Retinal pigment epithelial cell (primary cell): ENCODE measurements at regions not wholly inside any gene's neighbourhood (a gene's known extent, or its start where the extent isn't known, plus 50 kb on each side); places are given as distances from the start of the nearest gene placed in this dataset.

ENCODE experiments used
- DNase-seq: peaks from one replicate; pipeline ENCODE4 v3.0.0-alpha.2; 2010; ENCODE audit warnings: low read depth
- H3K4me3 ChIP-seq: 2 replicates; pipeline ENCODE4 v1.5.1; 2011; ENCODE audit warnings: mild to moderate bottlenecking, low read length, control low read depth, moderate library complexity
- TF ChIP-seq, protein P1 (sequence below): conservative IDR thresholded peaks from 2 replicates; pipeline ENCODE4 v1.5.1; 2011; ENCODE audit warnings: low read depth, low read length, control low read depth, inconsistent platforms

- TF ChIP-seq, protein P1, sequence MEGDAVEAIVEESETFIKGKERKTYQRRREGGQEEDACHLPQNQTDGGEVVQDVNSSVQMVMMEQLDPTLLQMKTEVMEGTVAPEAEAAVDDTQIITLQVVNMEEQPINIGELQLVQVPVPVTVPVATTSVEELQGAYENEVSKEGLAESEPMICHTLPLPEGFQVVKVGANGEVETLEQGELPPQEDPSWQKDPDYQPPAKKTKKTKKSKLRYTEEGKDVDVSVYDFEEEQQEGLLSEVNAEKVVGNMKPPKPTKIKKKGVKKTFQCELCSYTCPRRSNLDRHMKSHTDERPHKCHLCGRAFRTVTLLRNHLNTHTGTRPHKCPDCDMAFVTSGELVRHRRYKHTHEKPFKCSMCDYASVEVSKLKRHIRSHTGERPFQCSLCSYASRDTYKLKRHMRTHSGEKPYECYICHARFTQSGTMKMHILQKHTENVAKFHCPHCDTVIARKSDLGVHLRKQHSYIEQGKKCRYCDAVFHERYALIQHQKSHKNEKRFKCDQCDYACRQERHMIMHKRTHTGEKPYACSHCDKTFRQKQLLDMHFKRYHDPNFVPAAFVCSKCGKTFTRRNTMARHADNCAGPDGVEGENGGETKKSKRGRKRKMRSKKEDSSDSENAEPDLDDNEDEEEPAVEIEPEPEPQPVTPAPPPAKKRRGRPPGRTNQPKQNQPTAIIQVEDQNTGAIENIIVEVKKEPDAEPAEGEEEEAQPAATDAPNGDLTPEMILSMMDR: no peak
- no peak overlapping the region for H3K4me3 ChIP-seq
- DNase-seq: no peak
Observed at GRCh38 chr9:73855206-73855605, 641.9 kb upstream of the RORB start.

DNA sequence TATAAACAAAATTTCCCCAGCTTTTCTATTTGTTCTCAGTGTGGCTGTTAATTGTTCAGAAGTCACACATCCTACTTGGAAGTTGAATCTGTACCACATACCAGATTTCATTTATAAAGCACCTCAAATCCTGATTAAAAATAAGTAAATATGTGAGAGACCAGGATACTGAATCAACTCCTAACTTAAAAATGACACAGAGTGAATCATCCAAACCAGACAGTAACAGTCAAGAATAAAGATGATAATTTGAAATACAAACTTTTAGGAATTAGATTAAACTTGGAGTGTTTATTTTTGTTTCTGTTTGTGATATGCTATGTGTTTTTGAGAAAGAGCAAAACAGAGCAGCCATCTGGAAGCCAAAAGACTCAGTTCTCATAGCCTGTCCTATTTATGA lies 633.2 kb upstream of the RORB start:
- DNase-seq: no peak
- TF ChIP-seq, protein P1: no peak
- H3K4me3 ChIP-seq: no peak overlapping the region

DNA sequence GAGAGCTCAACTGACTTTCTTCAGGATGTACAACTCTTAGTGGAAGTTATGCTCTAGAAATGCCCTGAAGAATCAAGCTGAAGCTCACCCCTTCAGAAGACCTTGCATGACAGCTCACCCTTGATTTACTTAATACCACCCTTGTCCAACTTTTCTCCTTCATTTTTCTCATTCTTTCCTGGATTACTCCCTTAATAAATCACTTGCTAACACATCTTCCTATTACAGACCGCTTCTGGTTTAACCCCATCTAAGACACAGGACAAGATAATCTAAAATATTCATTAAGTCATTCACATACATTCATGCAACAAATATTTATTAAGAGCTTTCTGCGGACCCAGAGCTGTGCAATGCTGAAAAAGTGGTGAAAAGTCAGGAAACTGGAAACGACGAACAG lies 630.7 kb upstream of the RORB start:
- DNase-seq: no peak

DNA sequence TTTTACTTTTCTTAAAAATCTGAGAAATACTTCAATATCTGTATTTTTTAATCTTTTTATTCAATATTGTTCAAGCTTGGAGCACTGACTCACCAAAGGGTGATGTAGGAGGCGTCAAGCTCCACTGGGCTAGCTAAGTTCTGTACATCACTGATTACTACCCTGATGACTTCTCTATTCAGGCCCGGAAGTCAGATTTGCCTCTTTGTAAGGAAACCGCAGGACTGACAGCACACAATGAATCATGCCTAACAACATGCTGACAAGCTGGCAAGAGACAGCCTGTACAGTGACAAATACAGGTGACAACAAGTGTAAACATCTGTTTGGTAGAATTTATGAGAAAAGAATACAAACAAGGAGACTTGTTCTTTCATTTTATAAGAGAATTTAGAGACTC lies 627.9 kb upstream of the RORB start:
- DNase-seq: peak; percentile 44
- H3K4me3 ChIP-seq: no peak overlapping the region
- TF ChIP-seq, protein P1: no peak

More for the DNA sequence above, 630.7 kb upstream of the RORB start:
- H3K4me3 ChIP-seq: no peak overlapping the region
- TF ChIP-seq, protein P1: no peak

DNA sequence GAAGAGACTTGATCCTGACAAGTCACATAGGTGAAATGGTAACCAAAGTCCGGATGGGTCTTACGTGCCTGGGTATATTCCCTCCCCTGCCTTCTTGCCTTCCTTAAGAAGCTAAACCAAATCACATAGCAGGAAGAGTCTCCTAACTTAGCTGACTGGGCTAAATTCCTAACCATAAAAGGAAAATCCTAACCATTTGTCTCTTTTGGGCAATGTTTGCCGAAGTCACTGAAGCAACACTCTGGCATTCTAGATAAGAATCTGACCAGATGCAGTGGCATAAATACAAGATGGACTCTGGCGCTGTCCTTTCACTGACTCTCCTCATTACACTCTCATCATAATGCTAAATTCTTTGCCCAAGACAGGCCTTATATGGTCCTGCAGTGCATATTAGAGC lies 625.5 kb upstream of the RORB start:
- H3K4me3 ChIP-seq: no peak overlapping the region
- DNase-seq: no peak
- TF ChIP-seq, protein P1: no peak

GRCh38 chr9:73872701-73873100 lies 624.4 kb upstream of the RORB start:
- TF ChIP-seq, protein P1: no peak
- H3K4me3 ChIP-seq: no peak overlapping the region
- no peak for DNase-seq

- TF ChIP-seq, protein P1: no peak
- no peak overlapping the region for H3K4me3 ChIP-seq
- DNase-seq: peak; percentile 28
Observed at GRCh38 chr9:73880101-73880500, 617.0 kb upstream of the RORB start.
